ENCODE measurements at regions not wholly inside any gene's neighbourhood (a gene's known extent, or its start where the extent isn't known, plus 50 kb on each side); places are given as distances from the start of the nearest gene placed in this dataset.
"Not testable (repeated sequence)": the region's sequence is repeated elsewhere in the genome, so short reads cannot be mapped to it uniquely, and the experiment has no call there.

DNA sequence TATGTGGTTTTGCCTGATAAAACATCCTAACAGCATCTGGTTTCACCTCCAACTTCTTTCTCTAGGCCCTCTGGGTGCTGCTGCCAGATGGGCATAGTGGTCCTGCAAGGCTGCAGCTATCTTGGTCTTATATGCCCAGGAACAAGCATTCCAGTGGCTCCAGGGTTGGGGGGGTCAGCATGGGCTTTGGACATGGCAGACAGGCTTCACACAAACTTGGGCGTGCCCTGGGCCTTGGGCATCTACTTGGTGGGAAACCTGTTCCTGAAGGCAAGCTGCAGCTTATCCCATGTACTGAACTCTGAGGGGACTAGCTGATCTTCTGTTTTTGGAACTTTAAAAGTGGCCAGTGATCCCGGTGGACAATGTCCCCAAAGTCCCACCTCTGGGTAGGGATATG, 54.9 kb upstream of the ZNF678 start:
- no peak for DNase-seq (ENCODE audit: low spot score)

- DNase-seq (ENCODE audit: low spot score) = not testable (repeated sequence)
Observed at GRCh38 chr1:227506490-227507393, 56.6 kb upstream of the ZNF678 start.

DNA sequence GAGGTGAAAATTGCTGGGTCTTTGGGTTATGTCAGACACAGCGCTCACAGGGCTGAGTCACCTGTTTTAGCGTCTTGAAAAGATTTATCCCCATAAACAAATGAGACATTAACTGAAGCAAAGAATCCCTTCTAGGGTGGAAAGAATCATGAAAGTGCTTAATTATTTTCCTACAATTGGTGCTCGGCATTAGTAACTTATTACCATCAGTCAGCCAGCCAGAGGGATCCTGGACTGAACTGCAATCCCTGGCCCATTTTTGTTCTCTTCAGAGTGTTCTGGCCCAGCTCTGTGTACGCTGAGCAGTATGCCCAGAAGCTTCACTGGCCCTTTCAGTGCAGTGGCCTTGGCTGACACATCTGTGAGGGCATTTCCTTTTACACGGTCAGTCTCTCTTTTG, 67.3 kb upstream of the ZNF678 start:
- DNase-seq (ENCODE audit: low spot score) = not testable (repeated sequence)

GRCh38 chr1:227493863-227494551, 69.3 kb upstream of the ZNF678 start:
- not testable (repeated sequence) for DNase-seq (ENCODE audit: low spot score)

DNA sequence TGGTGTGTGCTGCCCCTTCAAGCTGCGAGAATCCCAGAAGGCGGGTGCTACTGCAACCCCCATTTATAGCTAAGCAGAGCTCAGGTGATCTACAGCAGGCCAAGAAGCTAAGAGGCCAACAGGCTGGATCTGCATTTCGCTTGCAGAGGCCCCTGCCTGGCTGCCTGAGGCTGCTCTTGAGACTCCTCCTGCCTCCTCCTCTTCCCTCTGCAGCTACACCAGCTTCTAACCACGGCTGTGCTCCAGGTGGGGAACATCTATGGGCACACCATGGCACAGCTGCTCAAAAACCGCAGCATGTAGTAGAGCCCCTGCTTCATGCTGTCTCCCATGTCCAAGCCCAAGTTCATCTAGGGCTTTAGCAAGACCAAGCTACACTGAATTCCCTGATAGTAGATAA, 72.9 kb upstream of the ZNF678 start:
- no peak for DNase-seq (ENCODE audit: low spot score)

- DNase-seq (ENCODE audit: low spot score) = no peak
Observed at GRCh38 chr1:227490001-227490400, 73.4 kb upstream of the ZNF678 start.

GRCh38 chr1:227489572-227489971, 73.8 kb upstream of the ZNF678 start:
- DNase-seq (ENCODE audit: low spot score) = no peak

DNA sequence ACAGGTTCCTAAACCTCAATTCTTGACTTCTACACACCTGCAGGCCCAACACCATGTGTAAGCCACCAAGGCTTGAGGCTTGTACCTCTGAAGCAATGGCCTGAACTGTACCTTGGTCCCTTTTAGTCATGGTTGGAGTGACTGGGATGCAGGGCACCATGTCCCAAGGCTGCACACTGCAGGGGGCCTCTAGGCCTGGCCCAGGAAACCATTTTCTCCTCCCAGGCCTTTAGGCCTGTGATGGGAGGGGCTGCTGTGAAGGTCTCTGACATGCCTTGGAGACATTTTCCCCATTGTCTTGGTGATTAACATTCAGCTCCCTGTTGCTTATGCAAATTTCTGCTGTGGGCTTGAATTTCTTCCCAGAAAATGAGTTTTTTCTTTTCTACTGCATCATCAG, 75.8 kb upstream of the ZNF678 start:
- no peak for DNase-seq (ENCODE audit: low spot score)

GRCh38 chr1:227486559-227486958, 76.8 kb upstream of the ZNF678 start:
- no peak for DNase-seq (ENCODE audit: low spot score)

- no peak for DNase-seq (ENCODE audit: low spot score)
Observed at GRCh38 chr1:227482023-227482299, 81.4 kb upstream of the ZNF678 start.

DNA sequence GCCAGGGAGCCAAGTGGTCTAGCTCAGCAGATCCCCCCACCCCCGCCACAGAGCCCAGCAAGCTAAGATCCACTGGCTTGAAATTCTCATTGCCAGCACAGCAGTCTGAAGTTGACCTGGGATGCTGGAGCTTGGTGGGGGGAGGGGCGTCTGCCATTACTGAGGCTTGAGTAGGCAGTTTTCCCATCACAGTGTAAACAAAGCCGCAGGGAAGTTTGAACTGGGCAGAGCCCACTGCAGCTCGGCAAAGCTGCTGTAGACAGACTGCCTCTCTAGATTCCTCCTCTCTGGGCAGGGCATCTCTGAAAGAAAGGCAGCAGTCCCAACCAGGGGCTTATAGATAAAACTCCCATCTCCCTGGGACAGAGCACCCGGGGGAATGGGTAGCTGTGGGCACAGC, 89.3 kb upstream of the ZNF678 start:
- not testable (repeated sequence) for DNase-seq (ENCODE audit: low spot score)

DNA sequence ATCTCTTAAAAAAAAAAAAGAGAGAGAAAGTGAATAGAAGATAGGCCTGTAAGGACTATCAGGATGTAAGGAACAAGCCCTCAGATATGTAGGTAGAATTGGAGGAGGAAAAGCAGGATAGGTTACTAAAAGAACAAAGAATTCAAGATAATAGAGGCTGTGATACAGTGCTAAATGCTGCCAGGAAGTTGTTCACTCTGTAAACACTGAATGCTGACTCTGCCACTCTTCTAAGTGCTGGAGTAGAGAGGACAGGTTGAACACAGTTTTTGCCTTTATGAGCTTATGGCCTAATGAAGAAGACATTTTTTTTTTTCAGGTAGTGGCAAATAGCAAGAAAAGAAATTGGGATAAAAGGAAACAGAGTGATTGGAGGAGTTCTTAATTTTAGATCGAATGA, 90.6 kb upstream of the ZNF678 start:
- DNase-seq (ENCODE audit: low spot score) = no peak

GRCh38 chr1:227470688-227471087, 92.7 kb upstream of the ZNF678 start:
- no peak for DNase-seq (ENCODE audit: low spot score)

DNA sequence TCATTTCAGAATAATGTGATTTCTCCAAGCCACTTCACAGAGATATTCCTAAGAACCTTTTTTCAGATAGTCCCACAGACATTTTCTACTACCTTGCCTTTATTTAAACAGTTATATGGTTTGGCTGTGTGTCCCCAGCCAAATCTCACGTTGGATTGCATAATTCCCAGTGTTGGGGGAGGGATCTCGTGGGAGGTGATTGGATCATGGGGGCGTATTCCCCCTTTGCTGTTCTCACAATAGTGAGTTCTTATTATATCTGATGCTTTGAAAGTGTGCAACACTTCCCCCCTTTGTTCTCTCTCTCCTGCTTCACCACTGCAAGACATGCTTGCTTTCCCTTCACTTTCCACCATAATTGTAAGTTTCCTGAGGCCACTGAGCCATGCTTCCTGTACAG, 93.6 kb upstream of the ZNF678 start:
- no peak for DNase-seq (ENCODE audit: low spot score)

GRCh38 chr1:227466039-227466645, 97.2 kb upstream of the ZNF678 start:
- DNase-seq (ENCODE audit: low spot score) = no peak

DNA sequence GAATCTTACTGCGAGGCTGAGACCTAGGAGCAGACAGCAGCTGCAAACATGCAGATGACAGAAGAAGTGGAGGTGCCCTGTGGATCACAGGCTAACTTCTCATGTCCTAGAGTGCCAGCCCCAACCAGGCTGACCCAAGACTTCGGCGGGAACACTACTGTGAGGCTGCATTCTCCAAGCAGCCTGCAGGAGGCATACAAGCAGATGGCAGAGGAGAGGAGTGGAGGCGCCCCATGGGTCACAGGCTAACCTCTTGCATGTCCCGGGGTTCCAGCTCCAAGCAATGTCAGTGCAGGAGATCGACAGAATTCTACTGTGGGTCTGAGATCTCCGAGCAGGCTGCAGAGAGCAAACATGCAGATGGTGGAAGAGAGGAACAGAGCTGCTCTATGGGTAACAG, 98.1 kb upstream of the ZNF678 start:
- no peak for DNase-seq (ENCODE audit: low spot score)

GRCh38 chr1:227459977-227460376, 103.4 kb upstream of the ZNF678 start:
- no peak for DNase-seq (ENCODE audit: low spot score)

DNA sequence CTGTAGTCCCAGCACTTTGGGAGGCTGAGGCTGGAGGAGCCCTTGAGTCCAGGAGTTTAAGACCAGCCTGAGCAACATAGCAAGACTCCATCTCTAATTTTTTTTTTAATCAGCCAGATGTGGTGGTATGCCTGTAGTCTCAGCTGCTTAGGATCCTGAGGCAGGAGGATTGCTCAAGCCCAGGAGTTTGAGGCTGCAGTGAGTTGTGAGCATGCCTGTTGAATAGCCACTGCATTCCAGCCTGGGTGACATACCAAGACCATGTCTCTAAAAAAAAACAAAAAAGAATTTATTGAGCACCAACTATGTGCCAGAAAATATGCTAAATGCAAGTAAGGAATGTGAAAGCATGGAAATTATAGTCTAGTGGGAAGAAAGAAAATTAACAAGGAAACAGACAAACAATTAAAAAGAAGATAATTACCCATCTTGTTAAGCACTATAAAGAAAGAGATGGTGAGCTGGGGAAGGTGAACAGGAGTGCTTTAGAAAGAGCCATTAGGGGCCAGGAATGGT, 104.0 kb upstream of the ZNF678 start:
- DNase-seq (ENCODE audit: low spot score) = no peak

GRCh38 chr1:227454686-227455085, 108.7 kb upstream of the ZNF678 start:
- no peak for DNase-seq (ENCODE audit: low spot score)

- DNase-seq (ENCODE audit: low spot score) = no peak
Observed at GRCh38 chr1:227453631-227454355, 109.6 kb upstream of the ZNF678 start.

- DNase-seq (ENCODE audit: low spot score) = no peak
Observed at GRCh38 chr1:227451954-227452353, 111.4 kb upstream of the ZNF678 start.

DNA sequence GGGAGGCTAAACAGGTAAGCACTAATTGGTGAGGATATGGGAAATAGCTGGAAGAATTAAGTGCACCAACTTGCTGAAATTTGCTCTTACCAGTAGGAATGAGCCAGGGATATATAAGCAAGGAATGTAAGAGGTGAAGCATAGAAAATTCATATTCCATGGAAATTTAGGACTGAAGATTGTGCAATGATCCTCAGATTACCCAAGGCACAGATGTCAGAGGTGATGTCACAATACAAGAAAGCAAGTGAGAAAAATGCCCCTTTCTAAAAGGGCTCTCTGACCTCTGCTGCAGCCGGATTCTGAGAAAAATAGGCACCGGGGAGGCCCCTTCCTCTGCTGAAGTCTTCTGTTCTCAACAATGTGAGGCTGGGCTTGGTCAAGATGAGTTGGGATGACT, 112.3 kb upstream of the ZNF678 start:
- DNase-seq (ENCODE audit: low spot score) = no peak

Measured in hematopoietic multipotent progenitor cell treated with erythropoietin and hydrocortisone succinate and interleukin-3 and kit ligand, for 15 days (in vitro differentiated cells).